K562 (cell line): ENCODE measurements at regions not wholly inside any gene's neighbourhood (a gene's known extent, or its start where the extent isn't known, plus 50 kb on each side); places are given as distances from the start of the nearest gene placed in this dataset.

Experiments used
- ATAC-seq: fragments of 200-7000 bp; cut with Tn5 transposase; 3 replicates; pipeline ENCODE4 v1.9.1; 2020; ENCODE audit warnings: moderate library complexity
- BruUV-seq: library from RNA; stranded (reverse); fragments of 400-500 nt; replicated peaks from 2 replicates; lab custom pipeline; 2021; lab: Mats Ljungman, UMichigan
- CTCF ChIA-PET: fragments of 300-600 bp; formaldehyde crosslinking; extraction: SDS; loops from one replicate; lab custom pipeline; 2021; ENCODE audit warnings: low intra/inter-chr PET ratio; lab: Yijun Ruan, JAX
- POLR2A ChIA-PET: fragments of 300-600, 350-650 bp; sonication (Branson Sonifier 250); formaldehyde crosslinking; extraction: SDS; loops from one replicate; lab custom pipeline; 2021; ENCODE audit warnings: antibody characterized with exemption, inconsistent platforms; lab: Yijun Ruan, JAX
- DNase-seq, 4 experiments: peaks; one replicate each; pipeline versions ENCODE4 v3.0.0 to v3.0.0-alpha.2; 2011 to 2018; ENCODE audit warnings: low spot score in 3 of 4, mixed read lengths in 3 of 4; ENCODE audit errors: extremely low read depth in 1 of 4
- FAIRE-seq: peaks from 2 replicates; lab custom pipeline; 2011; peaks lifted over from hg19 to GRCh38; lab: Jason Lieb, UNC
- H2AFZ ChIP-seq: 2 replicates; pipeline ENCODE4 v1.6.0; 2011; ENCODE audit warnings: low read depth, low read length, control low read depth, inconsistent platforms
- H3K27ac ChIP-seq: fragments of 200-600 bp; 3 replicates; pipeline ENCODE4 v1.8.0; 2011; ENCODE audit warnings: low read depth, mild to moderate bottlenecking, control low read depth, inconsistent platforms, low read length, moderate library complexity, mixed read lengths; ENCODE audit errors: extremely low read depth
- H3K27me3 ChIP-seq, 2 experiments: fragments of 300-600 bp in 1 of 2; 2 replicates in 1 of 2; 3 replicates in 1 of 2; pipeline versions ENCODE4 v1.6.0 to v1.8.0; 2011; ENCODE audit warnings: inconsistent platforms in 2 of 2, low read length in 2 of 2, mild to moderate bottlenecking in 1 of 2, mixed read lengths in 1 of 2, moderate library complexity in 1 of 2; ENCODE audit not compliant: control insufficient read depth in 2 of 2, insufficient read depth in 2 of 2
- H3K36me3 ChIP-seq: fragments of 300-600 bp; 3 replicates; pipeline ENCODE4 v1.8.0; 2011; ENCODE audit warnings: mild to moderate bottlenecking, low read length, inconsistent platforms; ENCODE audit not compliant: control insufficient read depth, insufficient read depth
- H3K4me1 ChIP-seq, 2 experiments: fragments of 200-600 bp in 1 of 2; replicated peaks in 1 of 2; 2 replicates in 1 of 2; 3 replicates in 1 of 2; pipeline versions ENCODE4 v1.5.1 to v1.8.0; 2011; ENCODE audit warnings: inconsistent platforms in 2 of 2, low read length in 2 of 2, mild to moderate bottlenecking in 1 of 2, mixed read lengths in 1 of 2, moderate library complexity in 1 of 2; ENCODE audit not compliant: control insufficient read depth in 2 of 2, insufficient read depth in 2 of 2
- H3K4me2 ChIP-seq: 2 replicates; pipeline ENCODE4 v1.6.1; 2011; ENCODE audit warnings: low read length, control low read depth, inconsistent platforms, mixed read lengths; ENCODE audit not compliant: insufficient read depth
- H3K4me3 ChIP-seq: fragments of 200-600 bp; sonication (generic), shearing (Covaris generic); 2 replicates; pipeline ENCODE4 v1.5.1; 2016; ENCODE audit warnings: control low read depth, inconsistent platforms
- H3K79me2 ChIP-seq: fragments of 200-600 bp; 3 replicates; pipeline ENCODE4 v1.8.0; 2011; ENCODE audit warnings: low read length, inconsistent platforms; ENCODE audit not compliant: control insufficient read depth, insufficient read depth
- H3K9ac ChIP-seq, 2 experiments: 2 replicates each; pipeline versions ENCODE4 v1.6.0 to v1.6.1; 2011; ENCODE audit warnings: low read depth in 2 of 2, low read length in 2 of 2, control low read depth in 1 of 2, inconsistent platforms in 1 of 2, mild to moderate bottlenecking in 1 of 2, mixed read lengths in 1 of 2; ENCODE audit not compliant: insufficient read depth in 1 of 2
- H3K9me1 ChIP-seq: one replicate; pipeline ENCODE4 v1.6.0; 2011; ENCODE audit warnings: inconsistent platforms, mild to moderate bottlenecking, low read length, moderate library complexity; ENCODE audit not compliant: control insufficient read depth, insufficient read depth
- H3K9me3 ChIP-seq: replicated peaks from 2 replicates; pipeline ENCODE4 v1.5.1; 2011; ENCODE audit warnings: low read depth, low read length, inconsistent platforms; ENCODE audit not compliant: control insufficient read depth, insufficient read depth
- H4K20me1 ChIP-seq: replicated peaks from 2 replicates; pipeline ENCODE4 v1.6.1; 2011; ENCODE audit warnings: low read length, inconsistent platforms, mixed read lengths; ENCODE audit not compliant: control insufficient read depth, insufficient read depth
- CBFA2T3 ChIP-seq: fragments of 450-650 bp; IDR thresholded peaks from 2 replicates; pipeline ENCODE4 v1.6.1; 2017
- GATA2 ChIP-seq: sonication (generic); formaldehyde crosslinking; IDR thresholded peaks from 2 replicates; pipeline ENCODE4 v1.4.0; 2020; ENCODE audit warnings: mild to moderate bottlenecking, missing genetic modification reagents
- ILK ChIP-seq: fragments of 450-650 bp; IDR thresholded peaks from 2 replicates; pipeline ENCODE4 v1.6.1; 2016; ENCODE audit warnings: missing genetic modification characterization, low read depth, mild to moderate bottlenecking, missing compliant biosample characterization, moderate library complexity, borderline replicate concordance
- MLLT1 ChIP-seq, 2 experiments: fragments of 450-650 bp; IDR thresholded peaks; 2 replicates each; pipeline ENCODE4 v1.6.1; 2016
- NR2C2 ChIP-seq, 2 experiments: fragments of 200-800 bp in 1 of 2; sonication (Bioruptor generic) in 1 of 2; sonication (generic) in 1 of 2; formaldehyde crosslinking in 1 of 2; IDR thresholded peaks; 2 replicates each; pipeline versions ENCODE4 v1.6.1 to v1.8.0; 2016 to 2022; ENCODE audit warnings: mild to moderate bottlenecking in 1 of 2, missing compliant biosample characterization in 1 of 2, missing genetic modification characterization in 1 of 2, missing genetic modification reagents in 1 of 2
- SRSF7 ChIP-seq: fragments of 200-400 bp; formaldehyde crosslinking; optimal IDR thresholded peaks from 2 replicates; pipeline ENCODE3; 2017; ENCODE audit warnings: mild to moderate bottlenecking, low read depth, low read length
- TCF3 ChIP-seq: sonication (generic); formaldehyde crosslinking; IDR thresholded peaks from 2 replicates; pipeline ENCODE4 v1.4.0; 2020; ENCODE audit warnings: mild to moderate bottlenecking, missing genetic modification reagents
- XRCC3 ChIP-seq: fragments of 450-650 bp; IDR thresholded peaks from 2 replicates; pipeline ENCODE4 v1.6.1; 2017; ENCODE audit warnings: mild to moderate bottlenecking, moderate library complexity
- ZNF165 ChIP-seq: fragments of 250-450 bp; sonication (Bioruptor Pico); IDR thresholded peaks from 2 replicates; pipeline ENCODE4 v1.4.0; 2020; ENCODE audit warnings: borderline replicate concordance
- ZNF274 ChIP-seq: IDR thresholded peaks from 2 replicates; pipeline ENCODE4 v1.6.1; 2011; ENCODE audit warnings: low read depth, mild to moderate bottlenecking, low read length, moderate library complexity, borderline replicate concordance
- WGBS: fragments of 100-300 bp; shearing (Covaris generic); methylation state at CpG from one replicate; pipeline ENCODE4 v1.1.6; 2016; ENCODE audit warnings: low coverage, mixed read lengths; ENCODE audit not compliant: insufficient coverage; ENCODE audit errors: missing lambda C conversion rate; 5-methylcytosine and 5-hydroxymethylcytosine counted together
- in situ Hi-C: fragments of 300-500 bp; cut with MboI; formaldehyde crosslinking; loops from 4 replicates; pipeline ENCODE4 v1.15.0; 2018; ENCODE audit warnings: inconsistent platforms, mixed read lengths
- intact Hi-C: fragments of 100-400 bp; cut with micrococcal nuclease; formaldehyde crosslinking; loops from 2 replicates; pipeline ENCODE4 v1.14.2; 2022

- no peak for TF ChIP-seq ZNF165 (CRISPR knock-in tag)
- no peak for TF ChIP-seq MLLT1 (IDR thresholded peaks at IDR 0.05)
- TF ChIP-seq ZNF274 = no peak
- TF ChIP-seq GATA2 (CRISPR knock-in tag) = no peak
- TF ChIP-seq XRCC3 = no peak
- TF ChIP-seq ILK (tag) = no peak
Measured at GRCh38 chr12:23029185-23029584, 404.2 kb downstream of the ETNK1 start (continued).

- intact Hi-C loops = no loop called here
- CTCF ChIA-PET = no interaction called here
- Histone ChIP-seq H2AFZ (no peak overlapping the region), H3K4me2 (peak overlapping the region; percentile 25; the same call in 1 of the 2 replicates), H3K27me3 (no peaks in the 10 kb centered on the region), H3K9me3 (no peaks in the 10 kb centered on the region), H4K20me1 (no peaks in the 10 kb centered on the region), H3K4me3 (no peak overlapping the region), H3K27ac (no peak overlapping the region)
- no TSS peak for BruUV-seq
- 29% methylated on average over 2 of the region's 2 CpGs for WGBS
- no peak for FAIRE-seq
- in situ Hi-C loops = no loop called here
- TF ChIP-seq SRSF7 (no peak), TCF3 (CRISPR knock-in tag) (peak; percentile 29; the same call in 1 of the 2 replicates), CBFA2T3 (0 out of 2 replicates have a peak, but pooled peaks have one; percentile 32), NR2C2 (CRISPR knock-in tag; IDR thresholded peaks at IDR 0.05) (no peak), NR2C2 (tag; IDR thresholded peaks at IDR 0.05) (no peak)
- TF ChIP-seq, all 486 proteins: peak for 2
- POLR2A ChIA-PET = no interaction called here
- Histone ChIP-seq H3K36me3 (no peaks in the 10 kb centered on the region), H3K79me2 (no peaks in the 10 kb centered on the region), H3K9me1 (no peaks in the 10 kb centered on the region), H3K4me1 (peaks cover 0 to 12% of the 10 kb centered on the region in 2 experiments; a peak in 2 of 5 replicates), H3K9ac (no peak overlapping the region)
- ATAC-seq (no peak), DNase-seq (peak in 1 of 4 experiments; percentile 12)
Measured at GRCh38 chr12:23039834-23040233, 414.9 kb downstream of the ETNK1 start.
